NCI-H69 (cell line): ENCODE measurements at regions not wholly inside any gene's neighbourhood (a gene's known extent, or its start where the extent isn't known, plus 50 kb on each side); places are given as distances from the start of the nearest gene placed in this dataset.
A peak's percentile ranks its signal among the peaks of the same experiment; 100 is the strongest.
"Not testable (repeated sequence)": the region's sequence is repeated elsewhere in the genome, so short reads cannot be mapped to it uniquely, and the experiment has no call there.

Experiments used
- DNase-seq: peaks from one replicate; lab custom pipeline; 2025; lab: John Stamatoyannopoulos, UW

GRCh38 chr2:186085226-186085625 lies 346.6 kb downstream of the FSIP2 start:
- DNase-seq = no peak

GRCh38 chr2:186093174-186093573 lies 354.6 kb downstream of the FSIP2 start:
- DNase-seq = no peak

- no peak for DNase-seq
Measured at GRCh38 chr2:186098821-186099220, 360.2 kb downstream of the FSIP2 start.

DNA sequence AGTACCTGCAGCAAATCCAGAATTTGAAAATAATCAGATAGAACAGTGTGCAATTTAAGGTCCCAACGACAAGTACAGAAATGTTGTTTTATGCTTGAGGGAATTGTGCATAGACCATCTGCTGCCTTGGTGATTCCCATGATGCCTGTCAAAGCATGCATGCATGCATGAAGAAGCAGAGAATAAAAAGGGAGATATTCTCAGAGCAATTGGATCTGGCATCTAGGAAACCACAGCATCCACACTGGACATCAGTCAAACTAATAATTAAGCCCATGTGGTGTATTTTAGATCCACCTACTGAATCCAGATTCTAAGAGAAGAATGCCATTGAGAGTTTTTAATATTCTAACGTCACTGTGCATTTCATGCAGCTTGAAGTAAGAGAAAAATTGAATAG lies 361.2 kb downstream of the FSIP2 start:
- peak; percentile 29 for DNase-seq

DNA sequence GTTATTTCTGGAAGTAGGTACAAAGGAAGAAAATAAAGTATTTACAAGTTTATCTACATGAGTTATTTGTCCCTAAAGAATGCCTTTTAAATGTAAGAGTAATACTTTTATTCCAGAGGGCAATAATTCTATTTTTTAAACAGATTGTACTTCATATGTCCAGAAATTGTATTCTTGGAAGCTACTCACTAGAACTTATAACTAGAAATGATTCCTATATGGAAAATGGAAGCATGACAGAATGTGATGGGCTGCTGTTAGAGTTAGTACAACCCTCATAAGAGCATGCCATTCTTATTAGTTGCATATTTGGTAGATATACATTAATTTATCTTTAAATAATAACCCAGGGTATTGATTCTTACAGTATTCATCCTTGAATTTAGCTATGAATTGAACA lies 362.0 kb downstream of the FSIP2 start:
- DNase-seq = no peak

DNA sequence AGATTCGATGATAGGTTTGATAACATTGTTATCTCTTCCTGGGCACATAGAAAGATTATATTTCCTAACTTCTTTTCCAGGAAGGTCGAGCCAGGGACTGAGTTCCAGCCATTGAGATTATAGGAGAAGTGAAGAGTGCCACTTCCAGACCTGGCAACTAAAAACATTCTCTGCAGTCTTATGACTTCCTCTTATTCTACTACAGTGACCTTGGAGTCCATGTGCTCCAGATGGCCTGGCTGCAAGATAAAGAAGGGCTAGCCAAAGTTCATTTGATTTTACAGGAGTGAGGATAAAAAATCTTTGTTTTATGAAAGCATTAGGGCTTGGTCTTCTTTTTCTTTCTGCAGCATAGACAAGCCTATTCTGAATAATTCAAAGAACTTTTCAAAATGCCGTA lies 363.0 kb downstream of the FSIP2 start:
- DNase-seq = no peak

DNA sequence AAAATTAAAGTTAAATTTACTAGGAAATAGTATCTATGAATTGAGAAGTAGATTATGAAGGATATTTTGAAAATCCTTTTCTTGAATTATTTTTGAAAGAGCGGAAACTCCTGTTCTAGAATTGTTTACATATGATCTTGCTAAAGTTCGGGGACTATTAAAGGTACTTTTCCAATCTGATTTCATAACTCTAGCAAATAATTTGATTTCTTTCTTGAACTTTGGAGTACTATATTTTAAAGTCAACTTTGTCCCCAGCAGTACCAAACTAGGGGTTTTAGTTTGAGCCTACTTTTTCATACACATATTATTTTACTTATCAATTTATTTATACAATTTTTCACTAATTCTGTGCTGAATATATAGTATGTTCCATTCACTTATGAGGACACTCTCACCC lies 364.7 kb downstream of the FSIP2 start:
- DNase-seq = no peak

- DNase-seq = no peak
Measured at GRCh38 chr2:186105016-186105724, 366.6 kb downstream of the FSIP2 start.

- DNase-seq = no peak
Measured at GRCh38 chr2:186108470-186108869, 369.9 kb downstream of the FSIP2 start.

DNA sequence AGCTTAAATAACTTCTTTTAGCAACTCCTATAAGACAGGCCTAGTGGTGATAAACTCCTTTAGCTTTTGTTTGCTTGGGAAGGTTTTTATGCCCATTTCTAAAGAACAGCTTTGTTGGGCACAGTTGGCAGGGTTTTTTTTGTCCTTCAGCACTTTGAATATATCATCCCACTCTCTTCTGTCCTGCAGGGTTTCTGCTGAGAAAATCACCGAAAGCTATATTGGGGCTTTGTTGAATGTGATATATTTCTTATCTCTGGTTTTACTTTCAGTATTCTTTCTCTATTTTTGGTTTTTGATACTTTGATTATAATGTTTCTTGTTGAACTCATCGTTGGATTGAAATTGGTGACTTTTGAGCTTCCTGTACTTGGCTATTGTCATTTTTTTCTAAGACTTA lies 372.8 kb upstream of the ZC3H15 start:
- no peak for DNase-seq

GRCh38 chr2:186125156-186125555 lies 360.9 kb upstream of the ZC3H15 start:
- DNase-seq = no peak

- DNase-seq = no peak
Measured at GRCh38 chr2:186125625-186126024, 360.4 kb upstream of the ZC3H15 start.

GRCh38 chr2:186126181-186126580 lies 359.9 kb upstream of the ZC3H15 start:
- no peak for DNase-seq

DNA sequence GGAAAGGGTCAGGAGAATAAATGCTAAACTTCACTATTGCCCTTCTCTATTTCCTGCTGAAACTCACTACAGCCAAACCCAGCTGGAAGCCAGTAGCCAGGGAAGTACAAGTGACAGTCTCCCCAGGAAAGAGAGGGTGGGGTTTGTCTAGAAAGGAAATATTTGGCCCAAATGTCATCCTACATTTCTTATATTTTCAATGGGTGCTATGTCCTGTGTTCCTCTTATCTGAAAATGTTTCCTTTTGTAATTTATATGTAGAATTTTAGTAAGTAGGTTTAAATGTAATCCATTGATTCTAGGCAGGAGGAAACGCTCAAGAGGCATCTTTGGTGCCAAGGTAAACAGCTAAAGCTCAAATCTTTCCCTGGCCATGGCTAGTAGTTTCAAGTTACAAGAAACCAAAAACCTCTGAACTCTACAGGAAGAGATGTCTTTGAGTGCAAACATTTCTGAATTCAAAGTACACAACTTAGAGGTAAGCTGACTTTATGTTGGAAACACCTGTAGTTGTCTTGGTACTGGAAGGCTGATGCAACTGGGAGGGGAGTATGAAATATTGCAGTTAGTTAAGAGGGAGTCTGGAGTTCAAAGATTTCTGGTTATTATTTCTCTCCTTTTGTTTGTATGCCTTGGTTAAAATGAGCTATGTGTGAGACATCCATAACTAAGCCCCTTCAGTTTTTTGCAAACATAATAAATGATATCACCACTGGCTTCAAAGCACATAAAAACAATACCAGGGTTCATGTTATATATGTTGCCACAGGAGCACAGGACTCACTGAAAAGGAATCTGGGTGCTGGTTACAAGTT lies 356.1 kb upstream of the ZC3H15 start:
- DNase-seq = peak; percentile 85

- peak; percentile 93 for DNase-seq
Measured at GRCh38 chr2:186130748-186131641, 355.1 kb upstream of the ZC3H15 start.

DNA sequence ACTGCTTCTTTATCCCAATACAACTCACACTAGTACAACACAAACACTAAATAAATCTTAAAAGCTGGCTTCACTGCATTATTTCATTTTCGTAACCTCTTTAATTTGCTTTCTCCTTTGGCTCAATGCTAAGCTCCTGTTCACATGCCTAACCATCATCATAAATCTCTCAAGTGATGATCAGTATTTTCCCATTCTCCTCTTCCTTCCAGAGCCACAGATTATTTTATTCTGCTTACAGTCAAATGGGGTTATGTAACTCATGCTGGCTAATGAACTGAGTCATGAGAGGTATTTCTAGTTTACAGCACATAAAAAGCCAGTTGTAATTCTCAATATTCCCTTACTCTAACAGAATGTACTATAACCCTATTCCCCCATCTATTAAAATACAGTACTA lies 350.4 kb upstream of the ZC3H15 start:
- DNase-seq = no peak

DNA sequence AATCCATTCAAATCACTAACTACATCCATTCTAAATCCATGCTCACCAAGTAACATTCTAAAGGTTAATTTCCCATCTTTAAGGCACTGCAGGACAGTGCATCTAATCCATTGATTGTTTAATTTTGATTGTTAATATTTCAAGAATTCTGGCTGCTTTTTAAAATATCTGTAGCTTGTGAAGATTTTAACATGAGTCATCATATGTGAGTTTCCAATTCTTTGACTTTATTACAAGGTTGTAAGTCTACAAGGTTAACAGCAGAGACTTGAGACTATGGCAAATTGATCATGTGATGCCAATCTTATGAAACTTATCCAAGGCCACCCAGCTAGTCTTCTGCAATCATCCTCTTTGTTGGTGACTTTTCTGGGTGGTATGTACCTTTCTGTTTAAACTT lies 349.2 kb upstream of the ZC3H15 start:
- DNase-seq = no peak

- DNase-seq = no peak
Measured at GRCh38 chr2:186138845-186139244, 347.2 kb upstream of the ZC3H15 start.

DNA sequence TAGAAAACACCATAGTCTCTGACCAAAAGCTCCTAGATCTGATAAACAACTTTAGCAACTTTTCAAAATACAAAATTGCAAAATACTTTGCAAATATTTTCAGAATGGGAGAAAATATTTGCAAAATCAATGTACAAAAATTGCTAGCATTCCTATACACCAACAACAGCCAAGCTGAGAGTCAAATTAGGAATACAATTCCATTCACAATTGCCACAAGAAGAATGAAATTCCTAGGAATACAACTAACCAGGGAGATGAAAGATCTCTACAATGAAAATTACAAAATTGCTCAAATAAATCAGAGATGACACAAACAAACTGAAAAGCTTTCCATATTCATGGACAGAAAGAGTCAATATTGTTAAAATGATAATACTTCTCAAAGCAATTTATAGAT lies 327.0 kb upstream of the ZC3H15 start:
- no peak for DNase-seq

- no peak for DNase-seq
Measured at GRCh38 chr2:186164325-186164724, 321.7 kb upstream of the ZC3H15 start.

DNA sequence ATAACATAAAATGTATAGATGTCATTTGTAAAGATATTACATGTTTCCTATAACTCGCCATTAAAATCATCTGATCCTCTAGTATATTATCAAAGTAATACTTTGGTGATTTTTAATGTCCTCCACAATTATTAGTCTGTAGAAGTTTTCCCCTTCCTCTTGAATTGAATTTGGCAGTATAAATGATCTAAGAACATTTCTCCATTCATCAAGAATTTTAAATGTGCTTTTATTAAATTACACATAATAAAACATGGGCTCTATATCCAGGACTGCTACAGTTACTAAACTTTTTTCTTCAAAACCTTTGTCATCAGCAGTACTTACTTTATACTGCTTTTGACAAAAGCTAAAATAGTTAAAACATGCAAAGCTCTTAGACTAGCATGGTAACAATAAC lies 315.4 kb upstream of the ZC3H15 start:
- DNase-seq = no peak

DNA sequence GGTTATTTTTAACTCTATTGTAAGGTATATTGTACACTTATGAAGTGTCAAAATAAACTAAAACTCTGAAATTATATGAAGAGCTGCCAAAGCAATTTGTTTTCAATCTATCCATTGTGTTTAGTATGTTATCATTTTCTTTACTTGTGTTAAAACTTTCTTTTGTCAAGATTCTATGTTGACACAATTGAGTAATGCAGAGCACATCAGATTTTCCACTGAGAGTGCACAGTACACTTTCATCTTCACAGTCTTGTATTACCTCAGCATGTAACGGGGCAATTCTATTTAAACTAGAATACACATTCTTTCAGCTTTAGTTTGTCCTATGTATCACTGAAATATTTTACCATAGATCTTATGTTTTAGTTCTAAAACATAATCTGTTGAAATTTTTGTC lies 304.4 kb upstream of the ZC3H15 start:
- DNase-seq = no peak

GRCh38 chr2:186182366-186182765 lies 303.7 kb upstream of the ZC3H15 start:
- not testable (repeated sequence) for DNase-seq
